Muscle of leg (tissue), 3 donors: ENCODE measurements at regions not wholly inside any gene's neighbourhood (a gene's known extent, or its start where the extent isn't known, plus 50 kb on each side); places are given as distances from the start of the nearest gene placed in this dataset.
"Not testable (repeated sequence)": the region's sequence is repeated elsewhere in the genome, so short reads cannot be mapped to it uniquely, and the experiment has no call there.

Source experiments
- DNase-seq: peaks from one replicate; pipeline ENCODE4 v3.0.0; 2013
- H3K27ac ChIP-seq: one replicate; pipeline ENCODE4 v1.5.1; 2013; ENCODE audit warnings: mild to moderate bottlenecking, low read length, control low read depth
- H3K27me3 ChIP-seq: one replicate; pipeline ENCODE4 v1.6.1; 2013; ENCODE audit warnings: low read length; ENCODE audit not compliant: control insufficient read depth, insufficient read depth
- H3K36me3 ChIP-seq: one replicate; pipeline ENCODE4 v1.6.1; 2013; ENCODE audit warnings: low read length; ENCODE audit not compliant: control insufficient read depth, insufficient read depth
- H3K4me1 ChIP-seq: one replicate; pipeline ENCODE4 v1.6.1; 2013; ENCODE audit warnings: low read length; ENCODE audit not compliant: control insufficient read depth, insufficient read depth
- H3K4me3 ChIP-seq: one replicate; pipeline ENCODE4 v1.5.1; 2013; ENCODE audit warnings: low read length, control low read depth
- H3K9me3 ChIP-seq: replicated peaks from 2 replicates; pipeline ENCODE4 v1.6.1; 2013; ENCODE audit warnings: low read depth, low read length; ENCODE audit not compliant: control insufficient read depth
- WGBS: methylation state at CpG from one replicate; pipeline ENCODE4 v1.1.5; 2013; ENCODE audit warnings: missing lambda C conversion rate; ENCODE audit not compliant: insufficient coverage; 5-methylcytosine and 5-hydroxymethylcytosine counted together

DNA sequence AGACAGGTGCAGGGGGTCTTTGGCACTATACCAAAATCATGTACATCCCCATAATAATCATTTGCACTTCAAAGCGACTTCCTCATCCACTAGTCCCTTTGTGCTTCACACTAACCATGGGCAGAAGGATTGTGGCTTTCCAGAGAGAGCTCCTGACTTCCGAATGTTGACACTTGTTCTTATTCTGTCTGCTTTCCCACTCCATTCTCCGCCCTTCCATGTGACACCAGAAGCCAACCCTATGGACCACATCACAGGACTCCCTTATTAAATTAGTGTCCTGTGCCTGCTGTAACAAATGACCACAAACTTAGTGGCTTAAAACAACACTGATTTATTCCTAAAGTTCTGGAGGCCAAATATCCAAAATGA lies 91.6 kb downstream of the CMC2 start:
- no peaks in the 10 kb centered on the region for H3K9me3 ChIP-seq
- H3K27me3 ChIP-seq = no peaks in the 10 kb centered on the region
- H3K36me3 ChIP-seq = no peaks in the 10 kb centered on the region
- no peaks in the 10 kb centered on the region for H3K4me1 ChIP-seq
- 82% methylated on average over 3 of the region's 3 CpGs for WGBS
- no peak overlapping the region for H3K27ac ChIP-seq
- no peak for DNase-seq
- no peak overlapping the region for H3K4me3 ChIP-seq

DNA sequence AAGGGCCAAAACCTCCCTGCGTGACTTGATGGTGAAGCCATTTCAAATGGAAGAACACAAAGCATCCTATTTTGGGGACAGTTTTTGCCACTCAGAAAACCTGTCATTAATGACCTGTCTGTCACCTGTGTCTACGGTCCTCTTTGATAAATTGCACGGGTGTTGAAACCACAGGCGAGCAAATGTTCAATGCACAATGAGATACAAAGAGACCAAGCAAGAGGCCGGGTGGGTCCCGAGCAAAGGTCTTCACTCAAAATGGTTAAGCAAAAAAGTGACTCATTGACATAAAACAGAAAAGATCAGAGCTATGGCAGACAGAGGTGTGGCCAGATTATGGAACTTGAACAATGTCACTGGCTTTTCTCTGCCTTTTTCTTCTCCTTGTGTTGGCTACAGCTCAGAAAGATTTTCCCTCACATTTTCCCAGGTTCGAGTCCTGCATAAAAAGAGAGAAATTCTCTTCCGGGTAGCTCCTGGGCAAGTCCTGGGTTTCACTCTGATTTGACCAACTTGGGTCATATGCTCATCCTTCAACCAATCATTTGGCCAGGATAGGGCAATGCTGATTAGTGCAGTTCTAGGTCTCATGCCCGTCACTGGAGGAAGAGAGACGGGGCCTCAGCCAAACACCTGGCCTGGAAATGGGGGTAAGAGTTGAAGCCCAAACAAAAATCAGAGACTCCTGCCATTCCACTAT lies 92.2 kb downstream of the CMC2 start:
- H3K36me3 ChIP-seq = no peaks in the 10 kb centered on the region

DNA sequence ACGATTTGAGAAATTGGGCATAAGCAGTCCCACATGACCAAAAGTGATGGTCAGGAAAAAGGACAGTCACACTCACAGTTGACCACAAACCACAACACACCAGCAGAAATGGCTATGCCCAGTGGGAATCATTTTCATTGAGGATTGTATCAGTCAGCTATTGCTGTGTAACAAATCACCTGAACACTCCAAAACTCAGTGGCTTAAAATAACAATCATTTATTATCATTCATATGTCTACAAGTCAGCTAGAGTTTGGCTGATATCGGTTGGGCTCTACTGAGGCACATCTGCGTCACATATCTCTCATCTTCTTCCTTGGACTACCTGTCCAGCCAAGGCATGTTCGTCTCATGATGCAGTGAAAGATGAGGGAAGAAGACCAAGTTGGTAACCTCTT lies 93.3 kb downstream of the CMC2 start:
- DNase-seq = no peak
- Histone ChIP-seq H3K27ac (no peak overlapping the region), H3K4me3 (no peak overlapping the region), H3K36me3 (no peaks in the 10 kb centered on the region), H3K27me3 (no peaks in the 10 kb centered on the region), H3K9me3 (no peaks in the 10 kb centered on the region), H3K4me1 (no peaks in the 10 kb centered on the region)
- WGBS = 100% methylated on average over 2 of the region's 4 CpGs

More for the DNA sequence above, 92.2 kb downstream of the CMC2 start:
- Histone ChIP-seq H3K27me3 (no peaks in the 10 kb centered on the region), H3K4me3 (no peak overlapping the region), H3K4me1 (no peaks in the 10 kb centered on the region), H3K9me3 (no peaks in the 10 kb centered on the region), H3K27ac (no peak overlapping the region)
- WGBS = 89% methylated on average over 7 of the region's 10 CpGs
- DNase-seq = no peak

DNA sequence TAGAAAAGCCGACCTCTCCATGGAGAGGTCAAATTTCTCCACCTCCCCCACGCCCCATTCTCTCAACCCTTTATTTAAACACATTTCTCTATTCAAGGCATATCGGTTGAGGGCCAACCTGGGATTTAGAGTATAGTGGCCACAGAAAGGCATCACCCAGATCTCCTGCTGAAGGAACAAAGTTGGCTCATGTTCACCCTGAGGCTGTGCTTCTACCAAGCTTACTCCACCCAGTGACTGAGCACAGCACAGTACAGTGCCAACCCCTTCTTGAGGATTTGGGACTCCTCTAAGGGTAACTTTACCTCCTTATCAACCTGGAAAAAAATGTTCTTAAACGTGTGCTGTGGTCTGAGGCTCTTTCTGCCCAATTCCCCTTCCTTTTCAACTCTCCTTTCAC lies 94.0 kb downstream of the CMC2 start:
- no peaks in the 10 kb centered on the region for H3K36me3 ChIP-seq
- DNase-seq = no peak
- no peak overlapping the region for H3K4me3 ChIP-seq
- no peak overlapping the region for H3K27ac ChIP-seq
- 55% methylated on average over 1 of the region's 4 CpGs for WGBS
- H3K9me3 ChIP-seq = no peaks in the 10 kb centered on the region
- H3K27me3 ChIP-seq = no peaks in the 10 kb centered on the region
- no peaks in the 10 kb centered on the region for H3K4me1 ChIP-seq

DNA sequence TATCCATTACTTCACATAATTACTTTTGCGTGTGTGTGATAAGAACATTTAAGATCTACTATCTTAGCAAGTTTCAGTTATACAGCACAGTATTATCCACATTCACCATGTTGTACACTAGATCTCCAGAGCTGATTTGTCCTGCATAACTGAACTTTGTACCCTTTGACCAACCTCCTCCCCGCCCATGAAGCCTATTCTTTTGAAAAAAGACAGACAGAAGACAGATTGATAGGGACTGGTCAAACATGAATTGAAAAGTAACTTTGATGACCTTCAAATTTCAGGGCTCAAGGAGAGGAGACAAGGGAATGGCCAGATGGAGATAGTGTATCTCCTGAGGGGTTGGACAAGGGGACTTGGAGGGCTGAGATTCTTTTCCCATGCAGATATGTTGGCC lies 96.3 kb downstream of the CMC2 start:
- H3K4me3 ChIP-seq = no peak overlapping the region
- no peak overlapping the region for H3K27ac ChIP-seq
- H3K9me3 ChIP-seq = no peaks in the 10 kb centered on the region
- no peaks in the 10 kb centered on the region for H3K4me1 ChIP-seq
- no peak for DNase-seq
- WGBS = no CpG with 5 or more reads among the region's 2 CpGs
- H3K36me3 ChIP-seq = no peaks in the 10 kb centered on the region
- no peaks in the 10 kb centered on the region for H3K27me3 ChIP-seq

DNA sequence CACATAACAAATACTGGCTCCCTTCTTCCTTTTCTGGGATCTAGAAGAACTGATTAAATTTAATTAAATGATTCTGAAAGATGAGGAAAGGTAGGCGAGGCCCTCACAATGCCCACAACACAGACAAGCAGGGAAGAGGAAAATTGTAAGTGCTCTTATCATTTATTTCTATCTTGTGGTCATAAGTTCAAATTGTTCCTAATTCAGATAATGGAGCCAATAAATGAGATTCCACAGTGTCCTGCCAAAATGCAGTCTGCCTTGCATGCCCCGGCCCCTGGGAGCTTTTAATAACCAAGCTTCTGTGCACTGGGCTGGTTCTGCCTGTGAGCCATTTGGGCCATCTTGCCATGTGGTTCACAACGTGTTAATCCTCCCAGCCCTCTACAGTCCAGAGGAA lies 97.0 kb downstream of the CMC2 start:
- Histone ChIP-seq H3K27ac (no peak overlapping the region), H3K9me3 (no peaks in the 10 kb centered on the region), H3K36me3 (no peaks in the 10 kb centered on the region), H3K4me1 (no peaks in the 10 kb centered on the region), H3K27me3 (no peaks in the 10 kb centered on the region), H3K4me3 (no peak overlapping the region)
- DNase-seq = no peak
- WGBS = 9% methylated on average over 2 of the region's 3 CpGs

DNA sequence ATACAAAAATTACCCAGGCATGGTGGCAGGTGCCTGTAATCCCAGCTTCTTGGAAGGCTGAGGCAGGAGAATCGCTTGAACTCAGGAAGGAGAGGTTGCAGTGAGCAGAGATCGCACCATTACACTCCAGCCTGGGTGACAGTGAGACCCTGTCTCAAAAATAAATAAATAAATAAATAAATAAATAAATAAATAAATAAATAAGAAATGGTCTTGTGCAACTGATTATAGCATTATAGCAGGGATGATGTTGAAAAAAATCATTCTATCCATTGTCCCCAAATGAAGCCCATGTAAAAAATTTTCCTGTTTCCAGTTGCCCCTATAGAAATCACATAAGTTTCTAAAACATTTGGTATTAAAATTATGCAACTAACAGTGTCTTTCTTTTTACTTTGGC lies 100.5 kb downstream of the CMC2 start:
- not testable (repeated sequence) for DNase-seq, H3K4me3 ChIP-seq, H3K9me3 ChIP-seq, H3K4me1 ChIP-seq, H3K27me3 ChIP-seq, H3K27ac ChIP-seq, H3K36me3 ChIP-seq
- WGBS = no CpG with 5 or more reads among the region's 2 CpGs

DNA sequence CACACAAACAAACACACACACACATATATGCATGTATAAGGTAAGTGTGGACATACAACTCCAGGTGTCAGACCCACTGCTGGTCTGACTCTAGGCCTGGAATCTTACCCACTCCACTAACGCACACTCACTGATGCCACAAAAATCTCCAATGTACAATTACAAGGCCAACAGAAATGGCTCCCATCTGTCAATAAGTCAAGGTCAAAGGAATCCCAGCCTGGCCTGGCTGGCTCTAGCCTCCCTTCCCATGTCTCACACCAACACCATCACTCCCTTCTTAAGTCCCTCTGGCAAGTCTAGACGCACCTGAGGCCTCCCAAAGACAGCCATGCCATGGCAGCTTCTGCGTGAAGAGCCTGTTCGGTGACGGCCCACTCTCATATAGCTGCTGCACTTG lies 99.2 kb upstream of the CDYL2 start:
- Histone ChIP-seq H3K4me3 (no peak overlapping the region), H3K36me3 (no peaks in the 10 kb centered on the region), H3K4me1 (peaks cover 15% of the 10 kb centered on the region), H3K9me3 (no peaks in the 10 kb centered on the region), H3K27me3 (no peaks in the 10 kb centered on the region), H3K27ac (no peak overlapping the region)
- whole genome bisulfite sequencing = 82% methylated on average over 5 of the region's 5 CpGs
- no peak for DNase-seq

DNA sequence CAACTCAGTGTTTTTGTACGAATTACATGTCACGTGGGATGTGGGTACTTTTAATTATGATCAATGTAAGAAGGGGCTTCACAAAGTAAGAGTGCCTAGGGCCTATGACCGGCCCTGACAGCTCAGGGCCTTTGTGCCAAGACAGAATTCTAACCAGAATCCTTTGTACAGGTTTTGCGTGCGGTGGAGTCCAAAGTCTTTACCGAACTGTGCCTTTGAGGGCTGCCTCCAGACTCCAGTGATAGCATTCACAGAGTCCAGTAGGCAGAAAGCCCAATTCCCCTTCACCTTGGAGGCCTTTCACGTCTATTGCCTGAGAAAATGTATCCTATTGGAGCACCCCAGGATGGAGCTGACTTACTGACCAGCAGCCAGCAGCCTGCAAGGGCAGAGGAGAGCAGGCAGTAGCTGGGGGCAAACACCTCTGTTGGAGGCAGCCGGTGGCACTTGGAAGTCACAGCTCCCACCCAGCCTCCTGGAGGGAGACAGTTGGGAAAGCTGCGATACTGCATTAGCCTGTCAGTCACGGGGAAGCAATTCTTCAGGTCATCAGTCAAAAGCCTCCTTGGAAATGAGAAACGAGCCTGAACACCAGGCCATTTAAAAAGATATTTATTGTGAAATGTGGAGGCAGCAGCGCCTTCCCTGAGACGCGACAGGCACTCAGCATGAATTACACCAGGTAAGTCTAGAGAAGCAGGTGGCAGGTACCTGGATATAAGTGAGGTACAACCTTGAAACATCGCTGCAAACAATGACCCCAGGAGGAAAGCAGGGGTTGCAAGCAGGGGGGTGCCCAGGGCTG lies 98.1 kb upstream of the CDYL2 start:
- 65% methylated on average over 10 of the region's 15 CpGs for WGBS
- DNase-seq = no peak
- H3K4me3 ChIP-seq = no peak overlapping the region

DNA sequence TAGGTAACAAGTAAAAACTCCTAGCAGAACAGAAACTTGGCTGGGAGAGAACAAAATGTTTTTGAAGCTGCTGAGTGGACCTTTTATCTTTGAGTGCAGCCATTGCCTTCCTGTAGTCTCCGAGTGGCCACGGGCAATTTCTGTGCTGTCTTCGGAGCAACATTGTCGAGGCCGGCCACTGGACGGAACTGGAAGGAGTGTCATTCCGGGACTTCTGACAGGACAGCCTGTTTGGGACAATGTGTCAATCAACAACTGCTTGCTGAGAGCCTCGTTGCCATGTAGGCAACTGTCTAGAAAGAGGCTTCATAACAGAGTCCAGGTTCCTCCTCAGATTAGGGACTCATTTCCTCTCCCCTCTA lies 96.2 kb upstream of the CDYL2 start:
- no peak overlapping the region for H3K4me3 ChIP-seq
- WGBS = 63% methylated on average over 8 of the region's 8 CpGs

More for the DNA sequence above, 98.1 kb upstream of the CDYL2 start:
- H3K36me3 ChIP-seq = no peaks in the 10 kb centered on the region
- no peaks in the 10 kb centered on the region for H3K9me3 ChIP-seq
- no peaks in the 10 kb centered on the region for H3K27me3 ChIP-seq
- peaks cover 15% of the 10 kb centered on the region for H3K4me1 ChIP-seq
- no peak overlapping the region for H3K27ac ChIP-seq

More for the DNA sequence above, 96.2 kb upstream of the CDYL2 start:
- Histone ChIP-seq H3K4me1 (peaks cover 15% of the 10 kb centered on the region), H3K9me3 (no peaks in the 10 kb centered on the region), H3K36me3 (no peaks in the 10 kb centered on the region), H3K27me3 (no peaks in the 10 kb centered on the region), H3K27ac (peak overlapping the region; percentile 65)
- no peak for DNase-seq
